Endothelial cell of umbilical vein (primary cell): ENCODE measurements at regions not wholly inside any gene's neighbourhood (a gene's known extent, or its start where the extent isn't known, plus 50 kb on each side); places are given as distances from the start of the nearest gene placed in this dataset.

Experiments
- BruUV-seq: library from RNA; stranded (reverse); fragments of 400-500 nt; replicated peaks from 2 replicates; lab custom pipeline; 2021; lab: Mats Ljungman, UMichigan
- CTCF ChIA-PET: fragments of 300-600, 350-600 bp; sonication (Branson Sonifier 250); formaldehyde crosslinking; loops from one replicate; lab custom pipeline; 2021; ENCODE audit warnings: antibody characterized with exemption, inconsistent platforms; lab: Charles Lee
- POLR2A ChIA-PET: fragments of 300-600, 350-600 bp; sonication (Branson Sonifier 250); formaldehyde crosslinking; loops from one replicate; lab custom pipeline; 2021; ENCODE audit warnings: antibody characterized with exemption, inconsistent platforms; lab: Charles Lee
- DNase-seq: peaks from one replicate; pipeline ENCODE4 v3.0.0-alpha.2; 2011; ENCODE audit warnings: low read depth, low spot score
- FAIRE-seq: peaks from 2 replicates; lab custom pipeline; 2011; peaks lifted over from hg19 to GRCh38; lab: Jason Lieb, UNC
- H2AFZ ChIP-seq: 2 replicates; pipeline ENCODE4 v1.6.0; 2012; ENCODE audit warnings: low read depth, low read length, control low read depth, inconsistent platforms
- H3K27ac ChIP-seq: 2 replicates; pipeline ENCODE4 v1.5.1; 2011; ENCODE audit warnings: low read depth, mild to moderate bottlenecking, control low read depth, low read length, moderate library complexity; ENCODE audit not compliant: insufficient read depth
- H3K27me3 ChIP-seq, 2 experiments: 2 replicates each; pipeline versions ENCODE4 v1.6.0 to v1.6.1; 2011; ENCODE audit warnings: low read length in 2 of 2, mixed read lengths in 1 of 2; ENCODE audit not compliant: control insufficient read depth in 2 of 2, insufficient read depth in 2 of 2
- H3K36me3 ChIP-seq, 2 experiments: 2 replicates in 1 of 2; 3 replicates in 1 of 2; pipeline ENCODE4 v1.5.1; 2011; ENCODE audit warnings: low read length in 2 of 2, mild to moderate bottlenecking in 1 of 2, moderate library complexity in 1 of 2; ENCODE audit not compliant: control insufficient read depth in 2 of 2, insufficient read depth in 2 of 2; ENCODE audit errors: extremely low read depth in 1 of 2
- H3K4me1 ChIP-seq: 3 replicates; pipeline ENCODE4 v1.5.1; 2011; ENCODE audit warnings: mild to moderate bottlenecking, low read length; ENCODE audit not compliant: control insufficient read depth, insufficient read depth; ENCODE audit errors: extremely low read depth
- H3K4me2 ChIP-seq: 2 replicates; pipeline ENCODE4 v1.6.1; 2011; ENCODE audit warnings: low read length, control low read depth, mixed read lengths; ENCODE audit not compliant: insufficient read depth
- H3K4me3 ChIP-seq, 3 experiments: fragments of 200-600 bp in 1 of 3; sonication (generic), shearing (Covaris generic) in 1 of 3; replicated peaks in 1 of 3; 2 replicates each; pipeline ENCODE4 v1.5.1; 2011 to 2016; ENCODE audit warnings: control low read depth in 3 of 3, low read length in 3 of 3, mild to moderate bottlenecking in 2 of 3, inconsistent platforms in 1 of 3, low read depth in 1 of 3, moderate library complexity in 1 of 3; ENCODE audit not compliant: insufficient read depth in 1 of 3
- H3K79me2 ChIP-seq: 2 replicates; pipeline ENCODE4 v1.6.0; 2012; ENCODE audit warnings: low read length, inconsistent platforms; ENCODE audit not compliant: control insufficient read depth, insufficient read depth
- H3K9ac ChIP-seq: replicated peaks from 2 replicates; pipeline ENCODE3; 2011; ENCODE audit warnings: low read length, control low read depth; ENCODE audit not compliant: insufficient read depth; ENCODE audit errors: extremely low read depth
- H3K9me1 ChIP-seq: replicated peaks from 3 replicates; pipeline ENCODE4 v1.6.0; 2011; ENCODE audit warnings: mild to moderate bottlenecking, low read length; ENCODE audit not compliant: control insufficient read depth, insufficient read depth; ENCODE audit errors: extremely low read depth
- H3K9me3 ChIP-seq: replicated peaks from 2 replicates; pipeline ENCODE4 v1.5.1; 2012; ENCODE audit warnings: low read length, inconsistent platforms; ENCODE audit not compliant: control insufficient read depth, insufficient read depth
- H4K20me1 ChIP-seq: replicated peaks from 2 replicates; pipeline ENCODE3; 2011; ENCODE audit warnings: mild to moderate bottlenecking, low read length; ENCODE audit not compliant: control insufficient read depth, insufficient read depth; ENCODE audit errors: extremely low read depth
- FOS ChIP-seq: IDR thresholded peaks from 2 replicates; pipeline ENCODE4 v1.6.1; 2011; ENCODE audit warnings: mild to moderate bottlenecking, low read length, moderate library complexity, borderline replicate concordance; ENCODE audit not compliant: insufficient read depth
- GATA2 ChIP-seq: IDR thresholded peaks from 2 replicates; pipeline ENCODE4 v1.7.0; 2011; ENCODE audit warnings: low read depth, mild to moderate bottlenecking, moderate library complexity, mixed read lengths, low read length; ENCODE audit not compliant: insufficient read length, insufficient read depth
- JUN ChIP-seq: IDR thresholded peaks from 2 replicates; pipeline ENCODE4 v1.6.1; 2011; ENCODE audit warnings: borderline replicate concordance, low read depth; ENCODE audit not compliant: insufficient read length, insufficient read depth
- MYC ChIP-seq: IDR thresholded peaks from one replicate; pipeline ENCODE4 v1.6.1; 2011; ENCODE audit warnings: mild to moderate bottlenecking, low read depth, low read length
- POLR2A ChIP-seq: IDR thresholded peaks from 2 replicates; pipeline ENCODE4 v1.6.1; 2012; ENCODE audit warnings: low read depth, mild to moderate bottlenecking, control low read depth, low read length
- POLR2AphosphoS5 ChIP-seq: IDR thresholded peaks from 2 replicates; pipeline ENCODE4 v1.6.1; 2012; ENCODE audit warnings: low read depth, mild to moderate bottlenecking, control low read depth, low read length, moderate library complexity; ENCODE audit not compliant: insufficient read depth
- dilution Hi-C: fragments of 300-500 bp; cut with MboI; formaldehyde crosslinking; loops from one replicate; pipeline ENCODE4 v1.15.0; 2019; ENCODE audit warnings: low sequenced_read_pairs; ENCODE audit not compliant: extremely low pct_ligation_motif_present
- intact Hi-C: fragments of 100-400 bp; cut with micrococcal nuclease; formaldehyde crosslinking; loops from one replicate; pipeline ENCODE4 v1.10.0; 2022
- TF ChIP-seq, protein P1 (sequence below), 2 donors: IDR thresholded peaks; 1 replicate in 1 of 2; 2 replicates in 1 of 2; pipeline ENCODE4 v1.5.1; 2011; ENCODE audit warnings: low read length in 2 of 2, mild to moderate bottlenecking in 2 of 2, moderate library complexity in 2 of 2, control low read depth in 1 of 2, inconsistent platforms in 1 of 2, low read depth in 1 of 2; ENCODE audit not compliant: insufficient read depth in 1 of 2; ENCODE audit errors: extremely low read depth in 1 of 2
- TF ChIP-seq, protein P2 (sequence below): IDR thresholded peaks from 2 replicates; pipeline ENCODE4 v1.6.1; 2011; ENCODE audit not compliant: insufficient read depth, insufficient read length

DNA sequence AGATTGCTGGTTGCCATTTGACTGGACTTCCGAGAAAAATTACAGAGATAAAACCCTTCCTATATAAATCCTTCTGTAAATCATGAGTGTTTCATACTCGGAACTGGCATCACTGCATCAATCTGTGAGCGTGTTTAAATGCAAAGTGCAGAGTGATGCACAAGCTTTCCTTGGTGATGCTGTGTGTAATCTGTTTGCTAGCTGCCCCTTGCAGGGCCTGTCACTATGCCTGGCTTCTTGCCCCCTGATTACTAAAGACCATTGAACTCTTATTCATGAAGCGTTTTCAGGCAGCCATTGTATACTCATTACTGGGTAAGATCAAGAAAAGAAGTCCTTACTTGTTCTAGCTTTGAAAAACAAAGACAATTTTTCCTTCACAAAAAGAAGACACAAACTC is 266.9 kb upstream of the FANCL start:
- no TSS peak for BruUV-seq
- dilution Hi-C loops = no loop called here

More for the DNA sequence above, 266.9 kb upstream of the FANCL start:
- ChIA-PET POLR2A (no interaction called here), CTCF (no interaction called here)
- intact Hi-C loops = no loop called here
- DNase-seq (no peak), FAIRE-seq (no peak)
- H3K9ac ChIP-seq = no peak overlapping the region
- no peaks in the 10 kb centered on the region for H3K27me3 ChIP-seq
- H3K4me3 ChIP-seq = no peak overlapping the region
- no peaks in the 10 kb centered on the region for H3K79me2 ChIP-seq
- no peak overlapping the region for H3K27ac ChIP-seq
- TF ChIP-seq POLR2A = no peak
- TF ChIP-seq MYC = no peak
- TF ChIP-seq GATA2 = no peak
- TF ChIP-seq JUN = no peak
- no peak for TF ChIP-seq POLR2AphosphoS5
- TF ChIP-seq, protein P1, sequence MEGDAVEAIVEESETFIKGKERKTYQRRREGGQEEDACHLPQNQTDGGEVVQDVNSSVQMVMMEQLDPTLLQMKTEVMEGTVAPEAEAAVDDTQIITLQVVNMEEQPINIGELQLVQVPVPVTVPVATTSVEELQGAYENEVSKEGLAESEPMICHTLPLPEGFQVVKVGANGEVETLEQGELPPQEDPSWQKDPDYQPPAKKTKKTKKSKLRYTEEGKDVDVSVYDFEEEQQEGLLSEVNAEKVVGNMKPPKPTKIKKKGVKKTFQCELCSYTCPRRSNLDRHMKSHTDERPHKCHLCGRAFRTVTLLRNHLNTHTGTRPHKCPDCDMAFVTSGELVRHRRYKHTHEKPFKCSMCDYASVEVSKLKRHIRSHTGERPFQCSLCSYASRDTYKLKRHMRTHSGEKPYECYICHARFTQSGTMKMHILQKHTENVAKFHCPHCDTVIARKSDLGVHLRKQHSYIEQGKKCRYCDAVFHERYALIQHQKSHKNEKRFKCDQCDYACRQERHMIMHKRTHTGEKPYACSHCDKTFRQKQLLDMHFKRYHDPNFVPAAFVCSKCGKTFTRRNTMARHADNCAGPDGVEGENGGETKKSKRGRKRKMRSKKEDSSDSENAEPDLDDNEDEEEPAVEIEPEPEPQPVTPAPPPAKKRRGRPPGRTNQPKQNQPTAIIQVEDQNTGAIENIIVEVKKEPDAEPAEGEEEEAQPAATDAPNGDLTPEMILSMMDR (IDR thresholded peaks at IDR 0.05; ENCODE audit: extremely low read depth in 1 of 2, insufficient read depth in 1 of 2, low read depth in 1 of 2, low read length in 2 of 2) = no peak
- TF ChIP-seq FOS = no peak
- TF ChIP-seq, protein P2, sequence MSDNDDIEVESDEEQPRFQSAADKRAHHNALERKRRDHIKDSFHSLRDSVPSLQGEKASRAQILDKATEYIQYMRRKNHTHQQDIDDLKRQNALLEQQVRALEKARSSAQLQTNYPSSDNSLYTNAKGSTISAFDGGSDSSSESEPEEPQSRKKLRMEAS = no peak
- no peak overlapping the region for H3K4me2 ChIP-seq
- no peaks in the 10 kb centered on the region for H3K36me3 ChIP-seq
- no peaks in the 10 kb centered on the region for H3K4me1 ChIP-seq
- no peaks in the 10 kb centered on the region for H4K20me1 ChIP-seq
- no peaks in the 10 kb centered on the region for H3K9me3 ChIP-seq
- H3K9me1 ChIP-seq = no peaks in the 10 kb centered on the region
- H2AFZ ChIP-seq = no peak overlapping the region
